Neural progenitor cell (in vitro differentiated cells): ENCODE measurements at regions not wholly inside any gene's neighbourhood (a gene's known extent, or its start where the extent isn't known, plus 50 kb on each side); places are given as distances from the start of the nearest gene placed in this dataset.

Experiments used
- CTCF ChIP-seq: fragments of 200-600 bp; sonication (generic); IDR thresholded peaks from 2 replicates; pipeline ENCODE4 v1.5.1; 2017; ENCODE audit warnings: antibody characterized with exemption, mild to moderate bottlenecking
- EZH2phosphoT487 ChIP-seq: fragments of 200-600 bp; sonication (generic); IDR thresholded peaks from 2 replicates; pipeline ENCODE4 v1.6.1; 2017; ENCODE audit warnings: antibody characterized with exemption

- no peak for TF ChIP-seq CTCF
- no peak for TF ChIP-seq EZH2phosphoT487
Observed at GRCh38 chr11:19565639-19566038, 147.0 kb upstream of the NAV2 start.
